IPS DF 19.7 (cell line): ENCODE measurements at regions not wholly inside any gene's neighbourhood (a gene's known extent, or its start where the extent isn't known, plus 50 kb on each side); places are given as distances from the start of the nearest gene placed in this dataset.

Source experiments
- DNase-seq: peaks from one replicate; pipeline ENCODE4 v3.0.0-alpha.2; 2013; ENCODE audit warnings: low read depth, low spot score

DNA sequence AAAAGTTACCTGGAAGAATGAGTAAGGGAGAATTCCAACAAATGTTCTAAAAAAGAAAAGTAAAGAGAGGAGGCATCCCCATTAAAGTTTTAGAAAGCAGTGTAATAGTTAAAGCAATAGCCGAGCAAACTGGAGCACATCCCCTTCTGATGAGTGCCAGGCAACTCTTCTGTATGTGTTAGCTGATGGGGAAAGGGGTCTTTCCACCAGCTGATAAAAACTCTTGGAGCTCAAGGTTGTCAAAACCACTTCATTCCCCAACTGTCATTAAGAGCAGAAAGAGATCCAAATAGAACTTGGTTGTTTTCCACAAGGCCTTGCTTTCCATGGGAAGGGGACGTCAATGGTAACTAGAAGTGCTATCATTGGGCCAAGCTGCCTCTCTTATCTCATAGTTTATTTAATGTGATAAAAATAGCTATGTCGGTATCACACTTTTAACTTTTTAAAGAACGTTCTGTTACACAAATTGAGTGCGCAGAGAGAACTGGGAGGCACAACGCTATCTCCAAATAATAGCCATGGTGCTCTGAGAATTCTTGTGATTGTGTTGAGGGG, 116.9 kb downstream of the POLR2M start:
- DNase-seq = no peak

DNA sequence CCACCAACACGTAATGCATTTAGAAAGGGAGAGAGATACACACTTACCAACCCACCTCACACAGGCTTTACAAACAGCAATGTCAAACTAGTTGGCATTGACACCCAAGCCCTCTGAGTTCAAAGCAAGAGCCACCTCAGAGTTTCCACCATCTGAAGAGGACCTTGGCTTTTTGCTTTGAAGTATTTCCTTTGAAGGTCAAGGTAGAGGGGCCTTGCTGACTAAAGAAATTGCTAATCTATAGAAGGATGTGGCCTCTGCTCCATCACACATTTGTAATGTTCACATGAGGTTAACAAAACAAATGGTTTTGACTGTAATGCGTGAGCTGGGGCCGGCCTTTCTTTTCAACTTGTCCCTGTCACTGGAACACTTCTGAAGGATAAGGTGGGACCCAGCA, 117.7 kb downstream of the POLR2M start:
- DNase-seq = no peak

DNA sequence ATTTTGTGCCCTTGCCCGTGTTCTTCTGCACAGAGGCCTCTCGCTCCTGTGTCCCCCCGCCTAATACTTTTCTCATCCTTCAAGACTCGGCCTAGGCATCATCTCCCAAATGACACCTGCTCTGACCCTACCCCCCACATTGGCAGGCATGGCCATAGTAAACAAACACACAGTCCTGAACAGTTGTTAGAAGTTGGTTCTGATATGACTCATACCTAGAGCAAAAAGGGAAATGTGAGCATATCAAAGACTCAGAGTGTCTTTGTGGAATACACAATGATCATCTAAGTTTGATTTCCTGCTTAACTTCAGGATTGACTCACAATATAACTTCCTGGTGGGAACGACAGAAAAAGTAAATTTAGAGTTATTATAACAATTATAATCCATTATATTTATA, 120.5 kb downstream of the POLR2M start:
- no peak for DNase-seq

DNA sequence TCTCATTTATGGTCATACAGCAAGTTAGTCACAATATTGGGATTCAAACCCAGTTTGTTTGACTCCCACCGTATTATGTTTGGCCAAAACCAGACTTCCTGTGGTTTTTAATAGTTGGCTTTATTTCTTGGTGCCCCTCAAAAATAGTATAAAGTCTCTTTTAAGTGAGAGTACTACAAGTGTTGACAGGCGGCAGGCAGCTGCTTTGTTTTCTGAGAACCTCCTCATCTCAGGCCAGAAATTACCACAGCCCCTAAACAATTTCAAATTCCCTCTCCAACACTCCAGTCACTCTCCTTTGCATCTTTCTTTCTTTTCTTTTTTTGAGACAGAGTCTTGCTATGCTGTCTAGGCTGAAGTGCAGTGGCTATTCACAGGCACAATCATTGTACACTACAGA, 121.5 kb downstream of the POLR2M start:
- DNase-seq = no peak

DNA sequence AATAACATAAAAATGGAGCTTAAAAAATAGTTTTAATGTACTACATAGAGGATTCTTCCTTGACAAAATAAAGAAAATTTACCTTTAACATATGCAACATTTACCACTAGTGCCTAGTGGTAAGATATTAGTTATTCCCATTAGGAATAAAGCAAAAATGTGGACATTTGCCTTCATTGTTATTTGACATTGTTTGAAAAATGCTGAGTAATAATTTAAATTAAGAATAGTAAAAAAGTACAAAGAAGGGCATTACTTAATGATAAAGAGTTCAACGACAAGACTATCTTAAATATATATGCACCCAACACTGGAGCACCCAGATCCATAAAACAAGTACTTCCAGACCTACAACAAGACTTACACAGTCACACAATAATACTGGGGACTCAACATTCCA, 125.7 kb downstream of the POLR2M start:
- DNase-seq = no peak

DNA sequence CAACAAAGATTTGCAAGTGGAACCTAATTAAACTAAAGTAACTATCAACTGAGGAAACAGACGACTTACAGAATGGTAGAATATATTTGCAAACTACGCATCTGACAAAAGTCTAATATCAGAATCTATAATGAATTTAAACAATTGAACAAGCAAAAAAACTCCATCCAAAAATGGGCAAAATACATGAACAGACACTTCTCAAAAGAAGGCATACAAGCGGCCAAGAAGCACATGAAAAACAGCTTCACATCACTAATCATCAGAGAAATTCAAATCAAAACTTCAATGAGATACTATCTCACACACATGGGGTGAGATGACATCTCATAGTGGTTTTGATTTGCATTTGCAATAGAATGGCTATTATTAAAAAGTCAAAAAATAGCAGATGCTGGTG, 128.6 kb downstream of the POLR2M start:
- no peak for DNase-seq

DNA sequence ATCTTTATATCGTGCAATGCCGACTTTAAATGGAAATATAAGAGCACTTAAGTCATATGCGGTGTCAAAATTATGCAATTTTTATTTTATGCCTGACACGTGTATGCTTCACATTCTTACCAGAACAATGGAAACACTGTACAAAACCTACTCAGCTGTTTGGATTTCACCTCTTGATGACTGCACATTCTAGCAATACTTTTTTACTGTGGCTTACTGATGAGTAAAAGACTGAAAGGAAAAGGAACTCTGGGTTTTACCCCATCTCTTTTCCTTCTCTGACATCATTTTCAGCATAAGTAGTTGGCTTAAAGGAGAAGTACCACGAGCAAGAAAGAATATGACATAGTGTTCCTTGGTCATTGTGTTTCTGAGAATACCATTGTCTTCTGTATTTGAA, 142.8 kb downstream of the POLR2M start:
- DNase-seq = no peak

DNA sequence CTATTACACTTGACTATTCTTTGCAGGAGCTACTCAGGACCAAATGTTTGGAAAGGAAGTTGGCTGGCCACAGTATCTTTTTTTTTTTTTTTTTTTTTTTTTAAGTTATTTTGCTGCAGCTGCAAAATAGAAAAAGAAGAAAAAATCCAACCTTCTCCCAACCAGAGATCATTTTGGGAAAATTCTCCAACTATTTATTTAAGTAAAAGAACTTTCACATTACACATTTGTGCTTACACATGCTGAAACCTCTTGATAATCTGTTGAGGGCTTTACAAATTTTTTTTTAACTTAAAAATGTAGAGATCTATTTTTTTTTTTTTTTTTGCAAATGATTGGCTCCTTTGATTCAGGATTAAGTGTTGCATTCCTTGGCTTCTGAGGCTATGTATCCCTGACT, 148.0 kb downstream of the POLR2M start:
- no peak for DNase-seq

DNA sequence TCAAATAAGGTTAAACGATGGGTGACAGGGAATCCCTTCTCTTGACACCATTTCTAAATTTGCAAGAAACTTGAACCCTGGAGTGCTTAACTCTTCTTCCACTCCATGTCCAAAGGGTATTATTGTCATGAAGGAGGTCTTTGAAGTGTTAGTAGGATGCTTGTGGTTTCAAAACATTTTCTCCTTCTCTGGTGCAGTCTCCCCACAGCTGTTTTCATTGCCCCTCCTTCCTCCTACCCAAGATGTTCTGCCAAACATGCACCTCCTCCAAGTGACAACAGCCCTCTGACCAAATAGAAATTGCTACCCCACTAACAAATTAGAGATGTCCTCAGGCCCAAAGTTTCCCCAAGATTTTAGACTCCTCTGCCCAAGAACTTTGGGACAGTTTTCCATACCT, 151.4 kb downstream of the POLR2M start:
- DNase-seq = no peak

DNA sequence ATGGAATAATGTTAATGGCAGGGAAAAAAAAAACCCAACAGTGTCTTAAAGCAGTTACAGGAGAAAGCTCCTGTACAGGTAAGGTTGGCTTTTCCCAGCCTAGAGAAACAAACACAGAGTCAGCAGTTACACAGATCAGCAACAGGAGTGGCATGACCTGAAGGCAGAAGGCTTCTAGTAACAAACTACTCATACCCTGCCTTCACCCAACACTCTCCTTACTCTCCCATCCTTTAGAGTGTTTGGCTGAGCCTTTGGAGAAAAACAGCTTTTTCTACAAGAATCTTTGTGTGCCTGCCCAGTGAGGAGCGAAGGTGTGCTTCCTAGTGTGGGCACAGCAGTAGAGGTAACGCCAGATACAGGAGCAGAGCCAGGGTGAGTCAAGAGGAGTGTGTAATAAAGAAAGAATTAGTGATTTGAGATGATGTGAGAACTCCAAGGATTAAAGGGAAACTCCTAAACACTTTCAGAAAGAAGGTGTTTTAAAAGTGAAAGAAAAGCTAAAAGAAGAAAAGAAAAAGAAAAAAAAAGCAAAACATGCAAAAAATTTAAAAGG, 152.7 kb downstream of the POLR2M start:
- no peak for DNase-seq

DNA sequence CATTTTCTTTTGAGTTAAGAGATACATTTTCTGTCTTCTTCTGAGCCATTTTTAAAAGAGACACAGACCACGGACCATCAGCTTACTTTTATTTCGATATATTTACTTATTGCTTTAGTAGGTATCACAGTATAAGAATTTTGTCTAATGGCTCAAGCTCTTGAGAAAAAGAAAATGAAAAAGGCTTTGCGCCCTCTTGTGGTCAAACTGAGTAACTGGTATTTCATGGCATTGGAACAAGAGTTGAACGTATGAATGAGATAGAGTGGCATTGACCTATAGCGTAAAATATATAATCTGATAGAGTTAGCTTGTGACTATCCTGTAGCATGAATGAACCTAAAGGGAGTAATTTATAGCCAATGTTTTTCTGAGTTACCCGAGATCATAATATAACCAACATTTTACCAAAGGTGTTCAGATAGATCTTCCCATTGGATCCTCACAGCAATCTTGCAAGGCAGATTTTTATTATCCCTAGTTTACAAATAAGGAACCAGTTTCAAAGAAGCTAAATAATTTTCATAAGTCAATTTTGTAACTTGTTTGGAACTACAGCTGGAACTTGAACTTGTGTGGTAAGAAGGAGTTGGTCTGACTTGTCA, 154.6 kb downstream of the POLR2M start:
- no peak for DNase-seq

DNA sequence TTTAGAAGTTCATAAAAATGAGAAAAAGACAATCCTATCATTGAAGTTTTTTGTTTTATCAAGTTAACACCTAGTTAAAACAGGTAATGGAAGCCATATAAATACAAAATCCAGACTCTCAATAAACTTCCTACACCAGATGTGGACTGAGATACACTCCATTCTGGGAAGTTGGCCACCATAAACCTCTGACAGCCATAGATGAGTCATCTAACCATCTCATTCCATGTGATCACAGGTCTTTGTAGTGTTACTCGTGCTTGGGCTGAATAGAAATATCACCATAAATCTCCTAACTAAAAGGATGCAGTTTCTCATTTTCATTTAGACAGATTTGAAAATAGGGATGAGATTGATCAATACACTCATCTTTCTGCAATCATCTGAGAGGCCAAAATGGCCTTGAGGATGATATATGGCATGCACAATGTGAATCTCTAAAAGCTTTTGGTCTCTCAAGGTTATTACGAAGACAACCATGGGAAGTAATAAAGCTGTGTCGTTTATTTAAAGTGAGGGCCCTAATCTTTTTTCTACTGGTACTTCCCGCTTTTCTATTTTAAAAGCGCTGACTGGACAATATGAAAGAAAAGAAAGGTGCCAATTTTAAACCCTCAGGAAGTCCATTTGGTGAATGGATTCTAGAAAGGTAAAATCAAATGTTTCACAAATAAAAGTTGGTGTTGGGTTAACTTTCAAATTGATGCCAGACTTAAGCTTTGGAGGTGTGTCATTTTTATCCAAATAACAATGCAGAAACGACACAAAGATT, 155.5 kb downstream of the POLR2M start:
- DNase-seq = no peak

DNA sequence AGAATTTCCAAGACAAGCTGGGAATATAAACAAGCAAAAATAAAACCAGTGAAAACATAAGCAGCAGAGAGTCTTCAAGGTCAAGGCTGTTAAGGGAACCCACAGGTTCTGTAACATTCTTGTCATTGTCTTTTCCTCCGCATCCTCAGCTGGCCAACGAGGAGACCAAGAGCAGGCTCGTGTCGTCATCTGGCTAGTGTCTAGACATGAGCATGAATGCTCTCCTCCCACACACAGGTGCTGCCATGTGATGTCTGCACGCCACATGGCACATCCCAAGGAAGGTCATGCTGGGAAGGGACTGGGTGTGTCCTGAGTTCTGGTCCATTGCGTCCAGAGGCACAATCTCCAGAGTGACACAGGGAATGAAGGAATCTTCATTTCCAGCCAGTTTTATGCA, 156.2 kb downstream of the POLR2M start:
- DNase-seq = no peak

DNA sequence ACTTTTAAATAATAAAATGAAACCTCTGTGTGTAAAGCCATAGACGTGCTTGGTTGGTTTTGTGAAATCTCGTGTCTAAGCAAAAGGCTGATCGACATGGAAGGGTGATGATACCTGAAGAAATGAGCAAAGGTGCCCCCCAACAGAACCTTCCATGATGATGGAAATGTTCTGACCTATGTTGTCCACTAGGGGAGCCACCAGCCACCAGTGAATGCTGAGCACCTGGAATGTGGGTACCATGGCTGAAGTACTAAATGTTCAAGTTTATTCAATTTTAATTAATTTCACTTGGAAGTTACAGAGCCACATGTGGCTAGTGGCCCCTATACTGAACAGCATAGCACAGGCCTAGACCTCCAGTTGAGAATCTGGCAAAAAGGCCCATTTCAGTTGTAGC, 158.8 kb downstream of the POLR2M start:
- no peak for DNase-seq

DNA sequence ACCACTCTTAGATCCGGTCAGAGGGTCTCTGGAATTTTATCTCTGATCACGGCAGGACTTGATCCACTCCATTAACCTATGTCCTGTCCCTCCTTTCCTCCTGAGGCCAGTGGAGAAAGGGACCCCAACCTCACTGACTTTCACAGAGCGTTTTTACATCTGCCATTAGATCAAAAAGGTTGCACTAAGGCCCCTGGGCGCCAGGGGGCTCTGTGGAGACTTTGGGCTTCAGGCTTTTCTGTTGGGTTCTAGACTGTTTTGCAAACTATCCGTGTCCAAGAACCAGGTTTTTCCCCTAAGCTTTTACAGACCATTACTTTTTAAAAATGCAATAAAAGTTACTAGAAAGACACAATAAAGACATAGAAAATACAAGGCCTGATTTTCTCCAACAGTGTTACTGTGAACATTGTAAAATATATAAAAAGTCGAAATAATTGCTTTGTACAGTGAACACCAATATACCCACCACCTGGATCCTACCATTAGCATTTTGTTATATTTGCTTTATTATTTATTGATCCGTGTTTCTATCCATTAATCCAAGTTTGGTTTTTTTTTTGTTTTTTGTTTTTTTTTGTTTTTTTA, 159.7 kb downstream of the POLR2M start:
- peak; percentile 45 for DNase-seq

DNA sequence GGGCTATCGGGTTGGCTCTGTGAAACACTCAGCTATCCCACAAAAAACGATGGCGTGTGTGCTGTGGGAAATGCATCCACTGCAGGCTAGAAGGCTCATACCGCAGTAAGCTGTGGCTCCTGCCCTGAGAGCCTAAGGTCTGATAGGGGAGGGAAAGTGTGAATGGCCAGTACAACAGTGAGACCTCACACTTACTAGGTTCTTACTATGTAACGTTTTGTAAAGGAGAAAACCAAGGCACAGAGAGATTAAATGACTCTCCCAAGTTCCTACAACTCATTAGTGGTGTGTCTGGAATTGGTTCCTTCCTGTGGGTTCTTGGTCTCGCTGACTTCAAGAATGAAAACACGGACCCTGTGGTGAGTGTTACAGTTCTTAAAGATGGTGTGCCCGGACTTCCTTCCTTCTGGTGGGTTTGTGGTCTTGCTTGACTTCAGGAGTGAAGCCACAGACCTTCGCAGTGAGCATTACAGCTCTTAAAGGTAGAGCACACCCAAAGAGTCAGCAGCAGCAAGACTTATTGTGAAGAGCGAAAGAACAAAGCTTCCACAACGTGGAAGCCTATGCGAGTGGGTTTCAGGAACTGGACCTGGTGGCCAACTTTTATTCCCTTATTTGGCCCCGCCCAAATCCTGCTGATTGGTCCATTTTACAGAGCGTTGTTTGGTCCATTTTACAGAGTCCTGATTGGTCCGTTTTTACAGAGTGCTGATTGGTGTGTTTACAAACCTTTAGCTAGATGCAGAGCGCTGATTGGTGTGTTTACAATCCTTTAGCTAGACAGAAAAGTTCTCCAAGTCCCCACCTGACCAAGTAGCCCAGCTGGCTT, 161.7 kb downstream of the POLR2M start:
- no peak for DNase-seq

DNA sequence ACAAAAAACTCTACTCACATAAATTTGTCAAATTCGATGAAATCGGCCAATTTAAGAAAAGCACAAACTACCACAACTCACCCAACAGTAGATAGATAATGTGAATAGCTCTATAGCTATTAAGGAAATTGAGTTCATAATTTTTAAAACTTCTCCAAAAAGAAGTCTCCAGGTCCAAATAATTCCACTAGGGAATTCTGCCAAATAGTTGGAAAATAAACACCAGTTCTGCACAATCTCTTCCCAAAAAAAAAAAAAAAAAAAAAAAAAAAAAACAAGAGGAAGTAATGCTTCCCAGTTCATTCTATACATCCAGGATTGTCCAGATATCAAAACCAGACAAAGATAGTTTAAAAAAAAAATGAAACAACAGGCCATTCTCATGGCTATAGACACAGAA, 164.2 kb downstream of the POLR2M start:
- DNase-seq = no peak

DNA sequence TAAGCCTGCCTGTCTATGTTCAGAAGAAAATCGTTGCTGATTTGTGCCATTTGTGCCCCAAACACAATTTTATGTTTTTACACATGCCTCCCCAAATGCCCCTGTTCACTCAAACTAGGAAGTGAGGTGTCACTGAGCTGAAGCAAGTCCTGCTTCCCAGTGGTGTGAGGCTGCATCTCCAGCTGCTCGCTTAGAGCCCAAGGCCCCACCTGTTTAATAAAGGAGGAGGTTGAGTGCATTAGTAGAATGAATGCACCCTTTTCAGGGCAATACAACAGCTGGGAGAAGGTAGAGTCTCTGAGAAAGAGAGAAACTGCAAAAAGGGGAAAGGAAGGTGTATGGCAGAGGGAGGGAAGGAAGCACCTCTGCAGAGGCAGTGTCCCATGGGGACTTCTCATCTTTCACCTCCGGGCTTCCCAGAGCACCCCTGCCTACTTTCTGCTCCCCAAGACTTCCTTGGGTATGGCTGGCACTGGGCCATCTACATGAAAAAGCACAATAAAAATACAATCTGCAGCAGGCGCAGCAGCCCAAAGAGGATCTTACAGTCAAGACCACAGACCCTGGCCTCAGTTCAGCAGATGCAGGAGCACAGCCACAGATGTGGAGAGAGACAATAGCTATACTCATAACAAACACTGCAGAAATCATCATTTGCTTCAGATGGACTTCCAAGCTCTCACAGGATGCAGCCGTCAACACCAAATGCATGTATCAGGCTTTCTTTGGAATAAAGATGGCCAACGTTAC, 165.9 kb downstream of the POLR2M start:
- no peak for DNase-seq

DNA sequence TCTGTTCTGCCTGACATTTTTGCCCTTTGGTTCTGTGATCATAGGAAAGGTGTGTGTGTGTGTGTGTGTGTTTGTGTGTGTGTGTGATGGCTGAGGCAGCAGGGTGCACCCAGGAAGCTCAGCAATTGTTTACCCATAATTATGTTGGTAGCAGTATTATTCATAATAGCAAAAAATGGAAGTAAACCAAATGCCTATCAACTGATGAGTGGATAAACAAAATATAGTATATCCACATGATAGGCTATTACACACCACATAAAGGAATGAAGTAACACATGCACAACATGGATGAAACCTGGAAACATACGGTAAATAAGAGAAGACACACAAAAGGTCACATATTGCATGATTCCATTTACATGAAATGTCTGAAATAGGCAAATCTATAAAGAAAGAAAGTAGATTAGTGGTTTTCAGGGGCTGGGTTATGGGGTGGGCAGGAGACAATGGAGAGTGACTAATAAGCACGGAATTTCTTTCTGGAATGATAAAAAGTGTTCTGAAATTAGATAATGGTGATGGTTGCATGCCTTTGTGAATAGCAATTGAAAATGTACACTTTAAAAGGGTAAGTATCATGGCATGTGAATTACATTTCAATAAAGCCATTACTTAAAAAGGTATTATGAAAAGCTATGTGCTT, 167.2 kb downstream of the POLR2M start:
- no peak for DNase-seq

DNA sequence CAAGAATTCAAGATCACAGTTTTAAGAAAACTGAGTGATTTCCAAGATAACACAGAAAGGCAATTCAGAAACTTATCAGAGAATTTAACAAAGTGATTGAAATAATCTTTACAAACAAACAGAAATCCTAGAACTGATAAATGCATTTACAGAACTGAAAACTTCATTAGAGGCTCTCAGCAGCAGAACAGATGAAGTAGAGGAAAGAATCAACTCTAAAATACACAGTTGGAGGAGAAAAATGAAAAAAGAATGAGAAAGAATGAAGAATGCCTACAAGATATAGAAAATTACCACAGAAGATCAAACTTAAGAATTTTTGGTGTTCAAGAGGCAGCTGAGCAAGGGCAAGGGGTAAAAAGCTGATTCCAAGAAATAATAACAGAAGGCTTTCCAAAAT, 168.8 kb downstream of the POLR2M start:
- no peak for DNase-seq

DNA sequence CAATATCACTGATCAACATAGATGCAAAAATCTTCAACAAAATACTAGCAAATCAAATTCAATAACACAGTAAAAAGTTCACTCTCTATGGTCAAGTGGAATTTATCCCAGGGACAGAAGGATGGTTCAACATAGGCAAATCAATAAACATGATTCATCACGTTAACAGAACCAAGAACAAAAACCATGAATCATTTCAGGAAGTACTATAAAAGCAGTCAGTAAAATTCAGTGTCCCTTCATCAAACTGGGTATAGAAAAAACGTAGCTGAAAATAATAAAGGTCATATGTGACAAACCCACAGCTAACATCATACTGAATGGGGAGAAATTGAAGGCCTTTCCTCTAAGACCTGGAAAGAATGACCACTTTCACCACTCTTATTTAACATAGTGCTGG, 172.1 kb downstream of the POLR2M start:
- DNase-seq = no peak
